GM18520 (cell line): ENCODE measurements at regions not wholly inside any gene's neighbourhood (a gene's known extent, or its start where the extent isn't known, plus 50 kb on each side); places are given as distances from the start of the nearest gene placed in this dataset.
"Not testable (repeated sequence)": the region's sequence is repeated elsewhere in the genome, so short reads cannot be mapped to it uniquely, and the experiment has no call there.

Experiments
- ATAC-seq: cut with Tn5 transposase; IDR thresholded peaks from one replicate; pipeline ENCODE4 v1.9.1; 2021; ENCODE audit not compliant: unreplicated experiment

DNA sequence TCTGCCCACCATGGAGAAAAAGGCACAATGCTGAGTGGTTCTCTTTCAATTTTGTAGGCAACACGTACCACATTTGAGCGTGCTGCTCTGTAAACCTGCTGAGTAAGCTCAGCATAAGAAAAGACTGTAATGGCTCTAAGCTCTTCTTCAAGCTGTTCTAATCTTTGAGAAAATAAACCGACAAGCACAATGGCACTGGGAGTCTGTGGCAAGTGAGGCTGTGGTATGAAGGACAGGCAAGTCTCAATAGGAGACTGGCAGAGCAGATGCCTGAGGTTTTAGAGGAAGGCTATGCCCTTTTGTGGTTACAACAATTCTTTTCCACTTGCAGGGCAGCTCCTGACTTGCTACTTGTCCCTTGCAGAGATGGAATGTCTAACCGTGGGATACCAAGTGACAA is 136.7 kb upstream of the EXOC2 start:
- ATAC-seq = no peak

DNA sequence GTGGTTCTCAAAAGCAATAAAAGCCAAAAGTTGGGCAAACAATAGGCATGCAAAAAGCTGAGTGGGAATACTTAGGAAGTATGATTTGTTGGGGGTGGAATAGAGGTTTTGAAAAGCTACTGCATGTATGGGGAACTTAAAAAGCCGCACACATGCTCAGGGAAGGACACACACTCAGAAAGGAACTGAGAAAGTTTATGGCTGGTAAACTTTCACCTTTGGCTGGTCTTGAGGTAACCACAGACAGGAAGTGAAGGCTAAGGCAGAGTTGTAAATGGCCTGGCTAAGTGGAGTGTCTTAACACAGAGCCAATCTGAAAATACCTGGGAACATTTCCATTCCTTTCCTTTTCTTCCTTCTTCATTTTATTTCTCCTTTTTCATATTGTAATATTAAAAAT is 134.5 kb upstream of the EXOC2 start:
- ATAC-seq = no peak

DNA sequence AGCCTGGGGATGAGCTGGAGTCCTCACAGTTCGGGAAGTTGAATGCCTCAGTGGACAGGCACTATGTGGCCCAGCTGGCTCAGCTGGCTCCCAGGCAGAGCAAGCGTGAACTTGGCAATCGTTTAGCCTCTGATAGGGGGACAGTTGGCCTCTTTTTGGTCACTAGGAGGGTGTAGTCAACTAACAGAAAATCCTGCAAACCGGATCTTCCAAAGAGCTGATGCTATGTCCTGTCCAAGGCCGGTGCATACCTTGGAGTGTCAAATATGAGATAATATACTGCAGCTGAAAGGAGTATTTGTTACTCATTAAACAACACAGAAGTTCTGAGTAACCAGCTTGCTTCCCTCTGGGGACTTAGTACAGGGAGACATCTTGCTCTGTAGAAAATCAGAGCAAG is 126.2 kb upstream of the EXOC2 start:
- no peak for ATAC-seq

DNA sequence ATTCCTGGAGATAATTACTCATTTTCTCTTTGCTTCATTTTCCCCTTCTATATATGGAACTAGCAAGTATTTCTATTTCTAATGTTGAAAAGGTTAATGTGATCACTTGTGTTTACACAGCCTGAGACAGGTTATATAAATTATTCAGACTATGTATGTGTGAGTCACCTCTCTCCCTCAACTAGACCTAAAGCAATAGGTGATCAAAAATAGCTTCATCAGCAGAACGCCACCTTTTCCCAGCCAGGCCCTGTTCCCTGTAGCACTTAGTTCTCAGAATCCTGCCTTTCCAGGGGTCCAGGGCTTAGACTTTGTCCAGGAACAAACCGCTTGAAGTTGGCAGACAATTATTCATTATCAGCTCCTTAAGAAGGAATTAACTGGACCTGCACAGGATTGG is 125.3 kb upstream of the EXOC2 start:
- ATAC-seq = no peak

DNA sequence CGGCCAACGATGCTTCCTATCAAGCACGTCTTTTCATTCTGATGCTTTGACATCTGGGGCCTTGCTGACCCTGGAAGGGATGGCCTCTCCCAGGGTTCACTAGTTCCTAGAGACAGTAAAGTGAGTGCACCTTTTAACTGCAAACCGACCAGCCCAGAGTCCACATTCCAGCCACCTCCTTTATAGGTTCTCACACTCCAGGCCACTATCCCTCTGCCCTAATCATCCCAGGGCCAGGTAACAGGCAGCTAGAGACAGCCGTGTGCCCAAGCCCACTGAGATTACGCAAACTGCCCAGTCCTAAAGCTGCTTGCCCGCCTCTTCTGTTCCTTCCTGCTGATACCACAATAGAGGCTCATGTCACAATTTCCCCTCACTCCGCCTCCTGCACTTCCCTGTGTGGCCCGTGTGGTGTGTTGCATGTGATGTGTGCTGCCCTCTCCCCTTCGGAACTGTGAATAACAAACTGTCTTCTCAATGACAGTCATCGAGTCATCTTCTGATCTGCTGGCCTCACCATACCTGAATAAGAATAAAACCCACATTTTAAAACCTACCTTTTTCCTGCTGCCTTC is 123.7 kb upstream of the EXOC2 start:
- no peak for ATAC-seq

DNA sequence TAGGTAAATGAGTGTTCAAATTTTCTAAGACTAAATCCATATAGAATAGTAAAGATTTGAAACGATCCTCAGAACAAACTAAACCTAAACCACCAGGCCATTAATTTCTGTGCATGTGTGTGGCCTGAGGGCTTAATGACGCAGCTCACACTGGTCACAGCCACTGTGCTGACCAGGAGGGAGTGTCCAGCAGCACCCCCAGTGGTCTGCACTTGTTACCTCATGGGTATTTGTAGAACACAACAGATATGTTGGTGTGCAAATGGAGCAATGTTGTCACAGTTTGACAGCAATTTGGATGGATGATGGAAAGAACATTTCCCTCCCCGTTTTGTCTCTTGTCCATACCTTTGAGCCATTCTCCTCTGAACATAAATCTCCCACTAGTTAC is 122.4 kb upstream of the EXOC2 start:
- no peak for ATAC-seq

DNA sequence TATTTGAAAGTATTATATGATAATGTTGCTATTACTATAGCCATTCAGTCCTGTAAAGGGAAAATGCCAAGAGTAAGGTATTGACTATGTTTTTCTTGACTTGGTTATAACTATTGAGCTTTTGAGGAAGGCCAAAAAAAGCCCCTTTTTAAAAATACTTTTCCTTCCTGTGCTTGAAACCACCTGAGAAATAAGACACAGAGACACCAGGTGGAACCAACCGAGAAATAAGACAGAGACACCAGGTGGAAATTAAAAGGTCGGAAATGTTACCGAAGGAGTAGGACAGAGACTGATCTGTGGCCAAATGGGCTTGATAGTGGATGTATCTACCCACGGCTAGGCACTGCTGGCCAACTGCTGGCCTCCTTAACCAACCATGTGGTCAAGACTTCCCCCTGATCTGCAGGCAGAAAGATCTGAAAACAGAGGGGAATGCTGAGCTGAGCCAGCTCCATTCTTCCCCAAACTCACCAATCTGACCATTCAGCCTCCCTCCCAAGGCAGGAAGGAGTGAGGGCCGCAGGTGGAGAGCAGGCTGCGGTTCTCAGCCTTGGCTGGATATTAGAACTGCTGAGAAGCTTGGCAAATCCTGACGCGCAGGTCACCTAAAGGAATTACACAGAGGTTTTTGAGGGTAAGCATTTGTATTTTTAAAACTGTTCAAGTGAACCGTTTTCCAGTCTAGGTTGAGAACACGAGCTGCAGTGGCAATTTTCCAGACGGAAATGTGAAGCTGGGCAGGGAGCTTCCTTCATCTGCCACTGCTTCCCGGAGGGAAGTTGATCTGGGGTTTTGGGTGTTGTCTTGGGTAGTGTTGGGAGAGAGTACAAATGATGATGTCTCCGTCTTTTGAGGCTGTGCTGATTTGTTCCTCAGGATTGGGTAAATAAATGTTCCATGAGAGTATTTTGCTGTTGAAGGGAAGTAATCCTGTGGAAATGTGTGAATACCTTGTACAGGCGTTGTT is 121.7 kb upstream of the EXOC2 start:
- ATAC-seq = no peak

DNA sequence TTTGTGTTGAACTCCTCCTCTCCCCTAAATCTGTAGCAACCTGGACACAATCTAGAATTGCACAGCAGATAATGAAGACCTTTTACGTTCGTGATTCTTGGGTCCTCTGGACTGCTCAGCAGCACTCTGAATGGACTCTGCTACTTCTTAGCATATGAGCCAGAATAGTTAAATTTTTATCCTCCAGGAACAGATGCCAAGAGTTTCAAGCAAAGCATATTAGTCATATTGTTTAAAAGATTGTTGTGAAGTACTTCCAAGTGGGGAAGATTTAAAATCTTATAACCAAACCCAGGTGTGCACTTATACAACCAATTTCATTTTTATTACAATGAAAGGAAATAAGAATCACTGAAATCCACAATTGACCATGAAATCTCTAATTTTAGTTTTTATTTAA is 118.9 kb upstream of the EXOC2 start:
- no peak for ATAC-seq

DNA sequence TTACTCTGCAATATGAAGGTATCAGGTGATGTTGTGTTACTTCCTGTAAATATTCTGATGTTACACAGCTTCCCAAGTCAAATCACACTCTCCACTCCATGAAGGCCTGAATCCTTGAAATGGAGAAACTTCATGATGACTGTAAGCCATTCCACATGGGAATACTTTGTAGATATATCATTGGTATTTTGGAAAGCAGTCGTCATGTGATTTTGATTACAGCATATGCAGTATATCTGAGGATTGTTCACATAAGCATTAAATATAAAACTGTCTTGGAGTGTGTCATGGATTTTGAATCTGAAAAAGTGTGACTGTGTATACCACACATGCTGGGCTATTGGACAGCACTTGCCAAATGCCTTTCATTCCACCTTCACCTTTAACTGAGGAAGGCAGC is 118.3 kb upstream of the EXOC2 start:
- no peak for ATAC-seq

DNA sequence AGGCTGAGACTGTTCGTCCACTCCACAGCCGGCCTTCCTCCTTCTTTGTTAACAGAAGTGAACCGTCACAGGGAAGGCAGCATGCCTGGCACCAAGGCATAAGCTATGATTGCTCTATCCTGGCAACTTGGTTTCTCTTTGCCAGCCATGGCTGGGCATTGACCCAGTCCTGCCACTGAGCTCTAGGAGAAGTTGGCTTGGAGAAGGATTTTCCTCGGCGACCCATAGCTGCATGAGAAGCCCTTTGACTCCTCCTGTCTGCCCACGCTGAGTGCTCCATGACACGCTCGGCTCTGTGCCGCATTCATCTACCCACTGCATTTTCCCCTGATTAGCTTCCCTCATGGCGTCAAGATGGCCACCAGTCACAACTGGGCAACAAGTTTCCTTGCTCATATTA is 111.8 kb upstream of the EXOC2 start:
- no peak for ATAC-seq

DNA sequence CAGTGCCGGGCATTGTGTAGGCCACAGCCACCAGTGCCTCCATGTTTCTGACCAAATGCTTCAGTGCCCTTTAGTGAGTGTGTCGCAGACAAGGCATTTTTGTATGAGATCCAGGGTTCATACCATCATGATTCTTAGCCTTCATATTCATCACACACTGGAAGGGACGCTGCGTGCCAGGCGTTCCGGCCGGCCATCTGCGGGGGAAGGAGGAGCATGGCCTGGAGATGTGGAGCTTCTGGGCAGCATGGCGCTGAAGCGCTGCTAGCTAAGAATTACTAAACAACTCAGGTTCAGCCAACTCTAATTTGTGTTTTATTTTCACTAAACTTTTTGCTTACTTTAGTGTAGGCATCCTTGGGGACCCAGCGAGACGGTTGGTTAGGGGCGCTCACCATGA is 111.4 kb upstream of the EXOC2 start:
- no peak for ATAC-seq

DNA sequence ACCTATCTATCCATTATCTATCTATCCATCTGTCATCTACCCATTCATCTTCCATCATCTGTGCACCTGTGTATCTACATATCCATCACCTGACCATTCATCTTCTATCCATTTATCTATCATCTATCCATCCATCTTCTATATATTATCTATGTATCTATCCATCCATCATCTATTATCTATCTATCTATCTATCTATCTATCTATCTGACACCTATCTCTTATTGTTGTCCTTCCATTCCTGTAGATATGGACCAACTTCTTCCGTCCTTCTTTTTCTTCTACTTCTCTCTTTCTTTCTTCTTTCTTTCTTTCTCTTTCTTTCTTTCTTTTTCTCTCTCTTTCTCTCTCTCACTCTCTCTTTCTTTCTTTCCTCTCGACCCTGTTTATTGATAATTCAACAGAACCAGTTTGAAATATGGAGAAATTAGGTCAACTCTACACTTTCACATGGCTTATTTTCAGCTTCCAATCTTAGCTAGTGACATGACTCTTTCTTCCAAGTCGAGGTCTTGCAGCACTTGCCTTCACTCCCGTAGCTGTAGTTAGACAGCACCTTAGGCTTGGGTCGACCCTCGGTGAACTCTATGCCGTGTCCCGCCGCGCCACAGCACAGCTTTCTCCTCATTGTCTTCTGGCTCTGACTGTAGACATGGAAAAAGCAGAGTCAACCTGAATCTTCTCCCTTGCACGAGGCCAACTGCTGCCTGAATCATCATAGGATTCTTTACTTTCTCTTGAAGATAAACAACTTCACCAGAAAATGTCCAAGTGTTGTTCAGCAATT is 110.4 kb upstream of the EXOC2 start:
- no peak for ATAC-seq

DNA sequence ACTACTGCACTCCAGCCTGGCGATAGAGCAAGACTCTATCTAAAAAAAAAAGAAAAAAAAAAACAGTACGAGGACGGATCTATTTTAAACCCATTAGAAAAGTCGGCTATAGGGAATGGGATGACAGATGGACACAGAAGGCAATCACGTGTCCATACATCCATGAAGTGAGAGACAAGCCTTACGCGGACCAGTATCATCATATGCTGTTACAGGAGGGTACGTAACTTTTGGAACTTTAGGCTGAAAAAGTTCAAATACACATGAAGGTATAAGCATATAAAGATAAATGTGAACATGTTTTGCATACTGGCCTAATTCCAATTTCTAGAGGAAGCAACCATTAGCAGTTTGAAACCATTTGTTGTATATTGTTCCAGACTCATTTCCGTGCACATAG is 109.8 kb upstream of the EXOC2 start:
- ATAC-seq = no peak

DNA sequence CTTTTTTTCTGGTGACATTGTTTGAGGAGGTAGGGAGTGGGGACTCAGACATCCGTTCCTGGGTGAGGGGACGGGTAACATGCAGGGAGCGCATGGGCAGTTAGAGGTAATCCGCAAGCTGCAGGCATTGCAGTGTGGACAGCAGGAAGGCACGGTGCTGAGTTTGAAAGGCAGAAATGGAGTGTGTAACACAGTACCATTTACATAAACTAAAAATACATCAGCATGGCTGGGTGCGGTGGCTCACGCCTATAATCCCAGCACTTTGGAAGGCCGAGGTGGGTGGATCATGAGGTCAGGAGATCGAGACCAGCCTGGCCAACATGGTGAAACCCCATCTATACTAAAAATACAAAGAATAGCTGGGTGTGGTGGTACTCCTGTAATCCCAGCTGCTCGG is 109.3 kb upstream of the EXOC2 start:
- ATAC-seq = not testable (repeated sequence)

DNA sequence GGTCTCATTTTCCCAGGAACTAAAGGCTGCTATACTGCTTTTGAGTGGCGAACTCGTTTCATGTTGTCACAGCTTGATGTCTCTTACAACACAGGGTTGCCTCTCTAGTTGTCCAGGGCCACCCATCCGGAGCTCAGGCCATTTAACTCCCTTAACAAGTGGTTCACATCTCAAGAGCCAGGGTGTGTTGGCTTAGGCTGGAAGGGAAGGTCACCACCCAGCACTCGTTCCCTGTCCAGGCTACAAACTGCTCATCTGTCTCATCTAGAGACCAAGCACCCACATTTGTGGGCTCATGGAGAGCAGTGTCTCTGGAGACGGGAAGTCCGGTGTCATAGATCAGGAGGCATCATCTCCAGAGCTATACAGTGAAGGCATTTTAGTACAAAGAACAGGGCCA is 106.8 kb upstream of the EXOC2 start:
- no peak for ATAC-seq

DNA sequence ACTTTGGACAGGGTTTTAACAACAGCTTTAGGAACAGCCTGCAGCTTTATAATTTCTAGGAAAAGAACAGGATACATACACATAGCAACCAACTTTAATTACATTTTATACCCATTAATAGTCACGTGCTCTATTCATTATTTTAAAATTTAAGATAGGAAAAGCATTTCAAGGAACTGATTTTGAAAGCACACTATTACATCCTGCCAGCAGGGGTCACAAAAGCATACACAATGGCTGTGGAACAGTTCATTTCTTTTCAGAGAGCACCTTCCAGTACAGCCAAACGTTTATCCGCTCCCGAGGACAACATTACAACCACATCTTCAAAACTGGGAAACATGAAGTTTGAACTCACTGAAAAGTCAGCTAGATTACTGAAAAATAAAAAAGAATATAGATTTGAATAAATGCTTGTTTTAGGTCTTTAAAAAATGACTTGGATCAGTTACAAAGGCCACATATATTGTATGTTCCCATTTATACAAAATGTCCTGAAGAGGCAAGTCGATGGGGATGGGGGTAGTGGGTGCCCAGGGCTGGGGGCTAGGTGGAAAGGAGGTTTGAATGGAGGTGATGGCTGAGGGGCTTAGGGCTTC is 104.6 kb upstream of the EXOC2 start:
- ATAC-seq = no peak

DNA sequence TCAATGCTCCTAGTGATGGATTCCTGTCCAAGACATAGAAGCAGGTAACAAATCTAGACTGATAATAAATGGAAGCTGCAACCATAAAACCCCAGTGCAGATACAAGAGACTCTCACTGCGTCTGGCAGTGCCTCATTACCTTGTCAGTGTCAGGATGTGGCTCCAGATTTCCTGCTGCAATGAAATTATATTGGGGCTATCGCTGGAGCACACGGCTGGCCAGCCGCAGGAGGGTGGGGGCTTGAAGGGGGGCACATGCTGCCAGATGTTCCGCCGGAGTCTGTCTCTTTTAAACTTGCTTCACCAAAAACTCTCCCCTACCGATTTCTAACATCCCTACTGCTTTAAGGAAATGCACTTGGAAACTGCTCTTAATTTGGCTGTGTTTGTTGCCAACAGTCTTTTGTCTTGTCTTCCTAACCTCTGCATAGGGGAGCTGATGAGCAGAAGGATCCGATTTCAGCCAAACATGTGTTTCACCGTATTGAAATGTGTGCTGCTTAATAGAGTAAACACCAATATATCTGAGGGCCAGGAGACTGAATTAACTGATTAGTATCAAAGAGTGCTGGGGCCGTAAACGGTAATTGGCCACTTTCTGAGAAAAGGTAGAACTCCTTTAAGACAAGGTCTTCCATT is 102.2 kb upstream of the EXOC2 start:
- no peak for ATAC-seq

DNA sequence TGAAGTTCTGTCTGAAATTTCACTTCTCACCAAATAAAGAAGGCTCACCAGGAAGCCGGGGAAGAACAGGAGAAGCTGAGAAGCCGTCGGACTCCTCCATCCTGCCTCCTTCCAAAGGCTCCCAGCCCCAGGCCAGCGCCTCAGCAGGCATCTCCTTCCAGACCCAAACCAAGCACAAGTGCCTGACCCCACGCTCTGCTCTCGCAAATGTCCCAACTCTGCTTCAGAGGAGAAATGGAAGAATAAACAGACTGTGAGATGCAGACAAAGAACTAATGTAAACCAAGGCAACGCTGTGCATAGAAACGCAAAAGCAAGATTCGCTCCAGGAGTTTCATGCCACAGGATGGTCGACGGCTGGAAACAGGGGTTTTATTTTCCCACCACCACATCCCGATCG is 100.3 kb upstream of the EXOC2 start:
- no peak for ATAC-seq

DNA sequence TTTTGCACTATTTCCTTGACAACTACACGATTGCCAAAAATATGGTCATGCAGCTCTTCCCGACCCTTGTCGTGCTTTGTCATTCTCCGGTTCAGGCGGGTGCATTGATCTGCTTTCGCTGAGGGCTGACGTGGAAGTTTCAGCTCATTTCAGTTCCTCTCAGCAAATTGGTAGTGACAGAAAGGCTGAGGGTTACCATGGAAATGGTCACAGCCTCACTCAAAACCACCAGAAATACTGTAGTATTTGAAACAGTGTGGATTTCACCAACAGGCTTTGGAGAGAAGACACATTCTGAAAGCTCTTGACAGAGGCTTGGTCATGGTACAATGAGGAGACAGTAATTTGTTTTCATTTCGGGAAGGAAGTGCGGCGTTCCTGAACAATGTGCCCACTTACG is 99.7 kb upstream of the EXOC2 start:
- ATAC-seq = no peak

DNA sequence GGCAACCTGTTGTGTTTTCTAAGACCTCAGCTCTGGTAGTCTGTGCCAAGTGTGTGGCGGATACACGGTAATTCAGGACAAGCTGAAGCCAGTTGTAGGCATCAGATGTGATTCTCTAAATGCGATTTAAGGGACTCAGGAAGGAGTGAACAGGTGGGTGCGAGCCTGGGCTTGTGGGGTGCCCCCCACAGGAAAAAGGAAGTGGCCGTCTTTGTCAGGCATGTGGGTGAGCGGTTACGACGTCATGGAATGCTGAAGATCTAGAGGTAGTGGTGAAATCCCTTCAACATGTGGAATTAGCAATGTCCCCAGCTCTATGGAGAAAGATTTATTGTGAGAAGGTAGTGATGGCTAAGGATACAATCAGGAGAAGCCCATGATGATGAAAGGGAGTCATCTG is 95.1 kb upstream of the EXOC2 start:
- no peak for ATAC-seq
